Parathyroid adenoma (tissue), 2 donors: ENCODE measurements at regions not wholly inside any gene's neighbourhood (a gene's known extent, or its start where the extent isn't known, plus 50 kb on each side); places are given as distances from the start of the nearest gene placed in this dataset.
A peak's percentile ranks its signal among the peaks of the same experiment; 100 is the strongest.

ENCODE experiments used
- H2AFZ ChIP-seq: fragments of 300-600 bp; sonication (generic); one replicate; pipeline ENCODE4 v1.7.0; 2017; ENCODE audit warnings: antibody characterized with exemption, mild to moderate bottlenecking
- H3K27ac ChIP-seq: fragments of 300-600 bp; sonication (generic); one replicate; pipeline ENCODE4 v1.7.0; 2017
- H3K27me3 ChIP-seq: fragments of 300-600 bp; sonication (generic); one replicate; pipeline ENCODE4 v1.7.0; 2017; ENCODE audit warnings: low read length; ENCODE audit not compliant: control insufficient read depth, insufficient read depth
- H3K36me3 ChIP-seq: fragments of 300-600 bp; sonication (generic); one replicate; pipeline ENCODE4 v1.7.0; 2017; ENCODE audit warnings: low read length; ENCODE audit not compliant: control insufficient read depth, insufficient read depth
- H3K4me1 ChIP-seq: fragments of 300-600 bp; sonication (generic); one replicate; pipeline ENCODE4 v1.7.0; 2017; ENCODE audit warnings: control low read depth
- H3K4me2 ChIP-seq: fragments of 300-600 bp; sonication (generic); one replicate; pipeline ENCODE4 v1.7.0; 2017; ENCODE audit warnings: low read length
- H3K4me3 ChIP-seq: fragments of 300-600 bp; sonication (generic); one replicate; pipeline ENCODE4 v1.7.0; 2017; ENCODE audit warnings: low read depth, low read length
- H3K79me2 ChIP-seq: fragments of 300-600 bp; sonication (generic); one replicate; pipeline ENCODE4 v1.7.0; 2017; ENCODE audit warnings: control low read depth
- H3K9ac ChIP-seq: fragments of 300-600 bp; sonication (generic); one replicate; pipeline ENCODE4 v1.7.0; 2017; ENCODE audit warnings: mild to moderate bottlenecking
- H3K9me3 ChIP-seq: fragments of 300-600 bp; sonication (generic); one replicate; pipeline ENCODE4 v1.7.0; 2017; ENCODE audit warnings: low read length; ENCODE audit not compliant: control insufficient read depth
- CTCF ChIP-seq: fragments of 300-600 bp; sonication (generic); IDR thresholded peaks from one replicate; pipeline ENCODE4 v1.7.0; 2017; ENCODE audit warnings: antibody characterized with exemption, mild to moderate bottlenecking
- donor health status: primary hyperparathyroidism.

GRCh38 chr4:53929955-53930798 lies 134.2 kb downstream of the CHIC2 start:
- no peak overlapping the region for H3K4me3 ChIP-seq
- H3K27ac ChIP-seq: no peak overlapping the region
- H3K4me1 ChIP-seq: no peaks in the 10 kb centered on the region
- H3K79me2 ChIP-seq: no peaks in the 10 kb centered on the region
- no peaks in the 10 kb centered on the region for H3K27me3 ChIP-seq
- H2AFZ ChIP-seq: no peak overlapping the region
- TF ChIP-seq CTCF: peak; percentile 42
- no peaks in the 10 kb centered on the region for H3K36me3 ChIP-seq
- H3K9ac ChIP-seq: no peak overlapping the region
- no peaks in the 10 kb centered on the region for H3K9me3 ChIP-seq
- no peak overlapping the region for H3K4me2 ChIP-seq

- Histone ChIP-seq H3K27me3 (no peaks in the 10 kb centered on the region), H3K79me2 (no peaks in the 10 kb centered on the region), H3K9ac (no peak overlapping the region), H3K9me3 (no peaks in the 10 kb centered on the region), H2AFZ (no peak overlapping the region), H3K4me3 (no peak overlapping the region), H3K36me3 (no peaks in the 10 kb centered on the region), H3K27ac (no peak overlapping the region), H3K4me1 (no peaks in the 10 kb centered on the region), H3K4me2 (no peak overlapping the region)
- no peak for TF ChIP-seq CTCF
These were observed 135.1 kb downstream of the CHIC2 start for GRCh38 chr4:53929311-53929710.

- no peaks in the 10 kb centered on the region for H3K79me2 ChIP-seq
- no peaks in the 10 kb centered on the region for H3K36me3 ChIP-seq
- no peaks in the 10 kb centered on the region for H3K4me1 ChIP-seq
- H3K9me3 ChIP-seq: no peaks in the 10 kb centered on the region
- no peak overlapping the region for H2AFZ ChIP-seq
- no peak overlapping the region for H3K9ac ChIP-seq
- no peak overlapping the region for H3K27ac ChIP-seq
- no peak overlapping the region for H3K4me3 ChIP-seq
- H3K27me3 ChIP-seq: no peaks in the 10 kb centered on the region
- no peak for TF ChIP-seq CTCF
- H3K4me2 ChIP-seq: no peak overlapping the region
These were observed 135.6 kb downstream of the CHIC2 start for GRCh38 chr4:53928825-53929224.

GRCh38 chr4:53925050-53925605 lies 139.3 kb downstream of the CHIC2 start:
- H3K27me3 ChIP-seq: no peaks in the 10 kb centered on the region
- no peak overlapping the region for H3K27ac ChIP-seq
- no peaks in the 10 kb centered on the region for H3K4me1 ChIP-seq
- no peaks in the 10 kb centered on the region for H3K36me3 ChIP-seq
- no peak overlapping the region for H2AFZ ChIP-seq
- no peak overlapping the region for H3K4me2 ChIP-seq
- no peak overlapping the region for H3K9ac ChIP-seq
- H3K79me2 ChIP-seq: no peaks in the 10 kb centered on the region
- no peak overlapping the region for H3K4me3 ChIP-seq
- no peaks in the 10 kb centered on the region for H3K9me3 ChIP-seq
- no peak for TF ChIP-seq CTCF
